GM23338 (cell line): ENCODE measurements at regions not wholly inside any gene's neighbourhood (a gene's known extent, or its start where the extent isn't known, plus 50 kb on each side); places are given as distances from the start of the nearest gene placed in this dataset.

ENCODE experiments used
- CREB1 ChIP-seq: fragments of 250-450 bp; sonication (Bioruptor Pico); IDR thresholded peaks from 2 replicates; pipeline ENCODE4 v1.5.0; 2020; ENCODE audit warnings: low read depth, mild to moderate bottlenecking, moderate library complexity
- EZH2 ChIP-seq: fragments of 200-600 bp; sonication (generic); IDR thresholded peaks from one replicate; pipeline ENCODE4 v1.8.0; 2017; ENCODE audit warnings: antibody characterized with exemption, mild to moderate bottlenecking, low read depth; ENCODE audit not compliant: unreplicated experiment
- NANOG ChIP-seq: IDR thresholded peaks from 2 replicates; pipeline ENCODE4 v1.6.1; 2016; ENCODE audit warnings: antibody characterized with exemption, borderline replicate concordance
- POLR2AphosphoS5 ChIP-seq: IDR thresholded peaks from 2 replicates; pipeline ENCODE4 v1.6.1; 2016; ENCODE audit warnings: antibody characterized with exemption, low read depth
- REST ChIP-seq: IDR thresholded peaks from one replicate; pipeline ENCODE4 v1.6.1; 2018; ENCODE audit warnings: antibody characterized with exemption; ENCODE audit not compliant: unreplicated experiment
- ZNF114 ChIP-seq: fragments of 250-450 bp; sonication (Bioruptor Pico); IDR thresholded peaks from 2 replicates; pipeline ENCODE4 v1.5.0; 2020; ENCODE audit warnings: mild to moderate bottlenecking, moderate library complexity
- TF ChIP-seq, protein P1 (sequence below), 2 experiments: fragments of 200-600 bp in 1 of 2; sonication (generic) in 1 of 2; conservative IDR thresholded peaks; 2 replicates each; pipeline versions ENCODE4 v1.5.1 to v1.6.1; 2016 to 2017; ENCODE audit warnings: antibody characterized with exemption in 2 of 2, low read depth in 2 of 2, mild to moderate bottlenecking in 2 of 2, moderate library complexity in 1 of 2

- TF ChIP-seq, protein P1, sequence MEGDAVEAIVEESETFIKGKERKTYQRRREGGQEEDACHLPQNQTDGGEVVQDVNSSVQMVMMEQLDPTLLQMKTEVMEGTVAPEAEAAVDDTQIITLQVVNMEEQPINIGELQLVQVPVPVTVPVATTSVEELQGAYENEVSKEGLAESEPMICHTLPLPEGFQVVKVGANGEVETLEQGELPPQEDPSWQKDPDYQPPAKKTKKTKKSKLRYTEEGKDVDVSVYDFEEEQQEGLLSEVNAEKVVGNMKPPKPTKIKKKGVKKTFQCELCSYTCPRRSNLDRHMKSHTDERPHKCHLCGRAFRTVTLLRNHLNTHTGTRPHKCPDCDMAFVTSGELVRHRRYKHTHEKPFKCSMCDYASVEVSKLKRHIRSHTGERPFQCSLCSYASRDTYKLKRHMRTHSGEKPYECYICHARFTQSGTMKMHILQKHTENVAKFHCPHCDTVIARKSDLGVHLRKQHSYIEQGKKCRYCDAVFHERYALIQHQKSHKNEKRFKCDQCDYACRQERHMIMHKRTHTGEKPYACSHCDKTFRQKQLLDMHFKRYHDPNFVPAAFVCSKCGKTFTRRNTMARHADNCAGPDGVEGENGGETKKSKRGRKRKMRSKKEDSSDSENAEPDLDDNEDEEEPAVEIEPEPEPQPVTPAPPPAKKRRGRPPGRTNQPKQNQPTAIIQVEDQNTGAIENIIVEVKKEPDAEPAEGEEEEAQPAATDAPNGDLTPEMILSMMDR (conservative IDR thresholded peaks at IDR 0.05; ENCODE audit: low read depth in 2 of 2) = no peak
- TF ChIP-seq NANOG (no peak), ZNF114 (no peak), EZH2 (no peak), REST (no peak), CREB1 (CRISPR knock-in tag) (no peak), POLR2AphosphoS5 (no peak)
Observed at GRCh38 chr2:142819411-142819810, 58.1 kb upstream of the KYNU start.
